ENCODE measurements at regions not wholly inside any gene's neighbourhood (a gene's known extent, or its start where the extent isn't known, plus 50 kb on each side); places are given as distances from the start of the nearest gene placed in this dataset.

GRCh38 chr15:29891096-29891457 is 68.8 kb upstream of the TJP1 start:
- no peak for TF ChIP-seq CTCF (conservative IDR thresholded peaks at IDR 0.05; ENCODE audit: low read depth)
- no peak overlapping the region for H3K27ac ChIP-seq
- CTCF ChIA-PET: no interaction called here
- POLR2A ChIA-PET (ENCODE audit: low non-redundant PET): no interaction called here
- no peak for DNase-seq (ENCODE audit: low spot score)

- CTCF ChIA-PET: no interaction called here
- no peak overlapping the region for H3K27ac ChIP-seq
- no peak for TF ChIP-seq CTCF (conservative IDR thresholded peaks at IDR 0.05; ENCODE audit: low read depth)
- POLR2A ChIA-PET (ENCODE audit: low non-redundant PET): no interaction called here
- no peak for DNase-seq (ENCODE audit: low spot score)
These were observed 68.2 kb upstream of the TJP1 start for GRCh38 chr15:29890336-29891095.

- no peak overlapping the region for H3K27ac ChIP-seq
- ChIA-PET CTCF (no interaction called here), POLR2A (ENCODE audit: low non-redundant PET) (no interaction called here)
- no peak for TF ChIP-seq CTCF (conservative IDR thresholded peaks at IDR 0.05; ENCODE audit: low read depth)
- no peak for DNase-seq (ENCODE audit: low spot score)
These were observed 67.5 kb upstream of the TJP1 start for GRCh38 chr15:29889542-29890329.

GRCh38 chr15:29888646-29889045 is 66.4 kb upstream of the TJP1 start:
- ChIA-PET CTCF (no interaction called here), POLR2A (ENCODE audit: low non-redundant PET) (no interaction called here)
- no peak for TF ChIP-seq CTCF (conservative IDR thresholded peaks at IDR 0.05; ENCODE audit: low read depth)
- DNase-seq (ENCODE audit: low spot score): no peak
- H3K27ac ChIP-seq: no peak overlapping the region

- TF ChIP-seq CTCF (conservative IDR thresholded peaks at IDR 0.05; ENCODE audit: low read depth): no peak
- no peak for DNase-seq (ENCODE audit: low spot score)
- POLR2A ChIA-PET (ENCODE audit: low non-redundant PET): no interaction called here
- CTCF ChIA-PET: interaction anchor here (0.6 kb wide), 1 partner anchor 153 kb away, joined by 4 read pairs; no protein-coding TSS in a partner anchor
- H3K27ac ChIP-seq: no peak overlapping the region
These were observed 65.5 kb upstream of the TJP1 start for GRCh38 chr15:29887721-29888120.

GRCh38 chr15:29885183-29885582 is 62.9 kb upstream of the TJP1 start:
- ChIA-PET POLR2A (ENCODE audit: low non-redundant PET) (no interaction called here), CTCF (interaction anchor here (0.7 kb wide), 1 partner anchor 29 kb away, joined by 3 read pairs; no protein-coding TSS in a partner anchor)
- no peak for DNase-seq (ENCODE audit: low spot score)

More at GRCh38 chr15:29885183-29885582, 62.9 kb upstream of the TJP1 start:
- TF ChIP-seq CTCF (conservative IDR thresholded peaks at IDR 0.05; ENCODE audit: low read depth): no peak
- no peak overlapping the region for H3K27ac ChIP-seq
